ENCODE measurements at regions not wholly inside any gene's neighbourhood (a gene's known extent, or its start where the extent isn't known, plus 50 kb on each side); places are given as distances from the start of the nearest gene placed in this dataset.
A peak's percentile ranks its signal among the peaks of the same experiment; 100 is the strongest.

- TF ChIP-seq JUND (IDR thresholded peaks at IDR 0.05; ENCODE audit: low read depth) = no peak
- no peak for DNase-seq (ENCODE audit: low read depth in 1 of 2, low spot score in 1 of 2)
- in situ Hi-C loops (cut with HindIII; ENCODE audit: low pct_unique_long_range_greater_than_20kb, low sequenced_read_pairs) = no loop called here
These were observed 78.6 kb upstream of the TBX3 start for GRCh38 chr12:114762490-114763110.

GRCh38 chr12:114760151-114760877 is 76.3 kb upstream of the TBX3 start:
- in situ Hi-C loops (cut with HindIII; ENCODE audit: low pct_unique_long_range_greater_than_20kb, low sequenced_read_pairs) = no loop called here
- peak in 1 of 2 experiments; percentile 58 for DNase-seq (ENCODE audit: low read depth in 1 of 2, low spot score in 1 of 2)
- TF ChIP-seq JUND (IDR thresholded peaks at IDR 0.05; ENCODE audit: low read depth) = no peak

GRCh38 chr12:114759635-114760034 is 75.7 kb upstream of the TBX3 start:
- no peak for DNase-seq (ENCODE audit: low read depth in 1 of 2, low spot score in 1 of 2)
- TF ChIP-seq JUND (IDR thresholded peaks at IDR 0.05; ENCODE audit: low read depth) = no peak
- in situ Hi-C loops (cut with HindIII; ENCODE audit: low pct_unique_long_range_greater_than_20kb, low sequenced_read_pairs) = no loop called here

DNA sequence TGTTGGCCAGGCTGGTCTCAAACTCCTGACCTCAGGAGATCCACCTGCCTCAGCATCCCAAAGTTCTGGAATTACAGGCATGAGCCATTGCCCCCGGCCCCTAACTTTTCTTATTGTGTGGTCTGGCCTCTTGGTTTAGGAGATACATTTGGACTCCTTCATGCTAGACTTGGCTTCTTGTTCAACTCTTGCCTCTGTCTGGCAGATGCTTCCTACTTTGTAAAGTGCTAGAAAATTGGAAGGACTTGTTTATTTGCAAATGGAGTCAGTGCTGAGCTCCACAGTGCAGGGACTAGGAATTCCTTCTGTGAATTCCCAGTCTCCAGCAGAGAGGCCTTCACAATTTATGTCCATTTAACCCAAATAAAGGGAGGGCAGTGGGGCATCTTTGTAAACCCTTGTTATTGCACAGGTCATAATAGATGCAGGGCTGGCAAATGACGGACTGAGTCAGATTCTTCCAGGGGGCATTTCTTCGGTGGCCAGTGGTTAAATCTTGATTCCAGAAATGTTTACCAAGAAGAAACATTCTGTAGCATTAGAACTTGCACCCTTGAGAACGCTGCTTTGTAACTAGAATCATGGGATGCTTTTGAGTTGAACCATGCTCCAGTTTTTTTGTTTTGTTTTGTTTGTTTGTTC is 73.8 kb upstream of the TBX3 start:
- in situ Hi-C loops (cut with HindIII; ENCODE audit: low pct_unique_long_range_greater_than_20kb, low sequenced_read_pairs) = no loop called here
- TF ChIP-seq JUND (IDR thresholded peaks at IDR 0.05; ENCODE audit: low read depth) = no peak
- DNase-seq (ENCODE audit: low read depth in 1 of 2, low spot score in 1 of 2) = no peak

- in situ Hi-C loops (cut with HindIII; ENCODE audit: low pct_unique_long_range_greater_than_20kb, low sequenced_read_pairs) = no loop called here
- no peak for TF ChIP-seq JUND (IDR thresholded peaks at IDR 0.05; ENCODE audit: low read depth)
- no peak for DNase-seq (ENCODE audit: low read depth in 1 of 2, low spot score in 1 of 2)
These were observed 68.2 kb upstream of the TBX3 start for GRCh38 chr12:114752217-114752616.

DNA sequence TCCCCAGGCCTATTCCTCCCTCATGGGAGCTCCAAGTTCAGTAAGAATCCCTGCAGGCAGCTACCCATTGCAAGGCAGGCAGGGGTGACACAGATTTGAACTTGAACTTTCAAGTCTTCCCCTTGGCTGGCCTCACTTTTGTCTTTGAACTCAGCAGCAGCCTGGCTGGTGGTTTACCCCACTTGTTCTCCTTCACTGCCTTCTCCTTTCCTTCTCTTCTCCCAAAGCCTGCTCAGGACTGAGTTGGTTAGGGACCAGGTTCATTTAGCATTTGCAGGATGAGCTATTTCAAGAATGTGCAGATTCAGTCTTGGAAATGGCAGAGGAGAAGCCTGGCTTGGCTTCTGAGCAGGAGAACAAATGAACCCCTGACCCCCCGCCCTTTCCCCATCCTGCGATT is 67.7 kb upstream of the TBX3 start:
- in situ Hi-C loops (cut with HindIII; ENCODE audit: low pct_unique_long_range_greater_than_20kb, low sequenced_read_pairs) = no loop called here
- TF ChIP-seq JUND (IDR thresholded peaks at IDR 0.05; ENCODE audit: low read depth) = no peak
- DNase-seq (ENCODE audit: low read depth in 1 of 2, low spot score in 1 of 2) = no peak

- no peak for TF ChIP-seq JUND (IDR thresholded peaks at IDR 0.05; ENCODE audit: low read depth)
- in situ Hi-C loops (cut with HindIII; ENCODE audit: low pct_unique_long_range_greater_than_20kb, low sequenced_read_pairs) = no loop called here
- DNase-seq (ENCODE audit: low read depth in 1 of 2, low spot score in 1 of 2) = no peak
These were observed 66.9 kb upstream of the TBX3 start for GRCh38 chr12:114750917-114751316.

- in situ Hi-C loops (cut with HindIII; ENCODE audit: low pct_unique_long_range_greater_than_20kb, low sequenced_read_pairs) = no loop called here
- TF ChIP-seq JUND (IDR thresholded peaks at IDR 0.05; ENCODE audit: low read depth) = no peak
- no peak for DNase-seq (ENCODE audit: low read depth in 1 of 2, low spot score in 1 of 2)
These were observed 65.1 kb upstream of the TBX3 start for GRCh38 chr12:114749065-114749464.

GRCh38 chr12:114747012-114747858 is 63.3 kb upstream of the TBX3 start:
- no peak for TF ChIP-seq JUND (IDR thresholded peaks at IDR 0.05; ENCODE audit: low read depth)
- DNase-seq (ENCODE audit: low read depth in 1 of 2, low spot score in 1 of 2) = no peak
- in situ Hi-C loops (cut with HindIII; ENCODE audit: low pct_unique_long_range_greater_than_20kb, low sequenced_read_pairs) = no loop called here

DNA sequence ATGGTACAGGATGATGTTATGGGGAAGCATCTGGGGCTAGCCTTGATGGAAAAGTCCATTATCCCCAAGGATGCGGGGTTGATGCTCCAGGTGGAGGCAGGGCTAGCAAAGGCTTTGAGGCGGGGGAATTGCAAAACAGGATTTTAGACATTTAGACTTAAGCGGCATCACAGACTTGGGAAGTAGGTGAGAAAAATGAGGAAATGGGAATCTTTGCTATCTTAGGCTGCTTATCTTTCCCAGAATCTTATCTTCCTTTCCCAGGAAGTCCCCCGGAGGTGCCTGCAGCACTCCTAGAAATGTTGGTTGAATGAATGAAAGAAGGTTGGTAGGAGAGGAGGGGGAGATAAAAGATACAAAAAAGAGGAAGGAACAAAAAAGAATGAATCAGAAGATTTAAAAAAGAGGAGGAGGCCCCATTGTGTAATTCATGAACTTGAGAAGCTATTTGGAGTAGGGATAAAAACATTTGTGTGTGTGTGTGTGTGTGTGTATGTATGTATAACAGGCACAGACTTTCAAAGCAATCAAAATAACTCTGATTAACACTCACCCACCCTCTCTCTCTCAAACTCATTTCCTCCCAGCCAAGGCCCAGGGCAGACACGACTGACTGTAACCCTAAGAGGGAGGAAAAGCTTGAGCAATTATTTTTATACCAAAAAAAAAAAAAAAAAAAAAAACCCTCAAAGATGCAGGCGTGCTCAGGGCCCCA is 62.5 kb upstream of the TBX3 start:
- in situ Hi-C loops (cut with HindIII; ENCODE audit: low pct_unique_long_range_greater_than_20kb, low sequenced_read_pairs) = no loop called here
- no peak for DNase-seq (ENCODE audit: low read depth in 1 of 2, low spot score in 1 of 2)
- no peak for TF ChIP-seq JUND (IDR thresholded peaks at IDR 0.05; ENCODE audit: low read depth)

DNA sequence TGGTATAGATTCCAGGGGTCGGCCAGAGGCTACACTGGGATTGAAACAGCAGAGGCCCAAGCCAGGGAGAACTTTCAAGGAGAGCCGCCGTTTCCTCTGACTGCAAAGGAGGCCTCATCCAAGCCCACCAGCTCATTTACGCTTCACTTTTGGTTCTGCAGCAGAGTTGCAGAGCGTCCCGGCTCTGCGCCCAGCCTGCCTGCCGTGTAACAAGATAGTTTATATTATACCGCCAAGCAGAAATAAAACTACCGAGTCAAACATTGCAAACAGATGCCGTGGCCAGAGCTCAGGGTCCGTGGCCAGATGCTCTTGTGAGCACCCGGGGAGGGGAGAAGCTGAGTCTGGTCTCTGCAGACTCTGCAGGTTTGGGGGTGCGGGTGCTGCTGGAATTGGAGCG is 60.7 kb upstream of the TBX3 start:
- no peak for TF ChIP-seq JUND (IDR thresholded peaks at IDR 0.05; ENCODE audit: low read depth)
- in situ Hi-C loops (cut with HindIII; ENCODE audit: low pct_unique_long_range_greater_than_20kb, low sequenced_read_pairs) = no loop called here
- no peak for DNase-seq (ENCODE audit: low read depth in 1 of 2, low spot score in 1 of 2)

GRCh38 chr12:114744285-114744684 is 60.3 kb upstream of the TBX3 start:
- in situ Hi-C loops (cut with HindIII; ENCODE audit: low pct_unique_long_range_greater_than_20kb, low sequenced_read_pairs) = no loop called here
- TF ChIP-seq JUND (IDR thresholded peaks at IDR 0.05; ENCODE audit: low read depth) = no peak
- DNase-seq (ENCODE audit: low read depth in 1 of 2, low spot score in 1 of 2) = no peak
